ENCODE measurements at regions not wholly inside any gene's neighbourhood (a gene's known extent, or its start where the extent isn't known, plus 50 kb on each side); places are given as distances from the start of the nearest gene placed in this dataset.

- Histone ChIP-seq H3K4me1 (ENCODE audit: insufficient read depth, low read length, poor library complexity, severe bottlenecking) (no peaks in the 10 kb centered on the region), H3K27ac (ENCODE audit: low read depth, low read length, poor library complexity, severe bottlenecking) (no peak overlapping the region), H3K4me3 (ENCODE audit: low read depth, low read length, poor library complexity, severe bottlenecking) (no peak overlapping the region), H3K27me3 (replicated peaks; ENCODE audit: insufficient read depth, low read depth, low read length, poor library complexity) (no peaks in the 10 kb centered on the region), H3K9me3 (ENCODE audit: low read depth, low read length, poor library complexity, severe bottlenecking) (no peaks in the 10 kb centered on the region), H3K36me3 (ENCODE audit: insufficient read depth, low read length, poor library complexity, severe bottlenecking) (no peaks in the 10 kb centered on the region)
- intact Hi-C loops (cut with micrococcal nuclease; ENCODE audit: unreplicated experiment): no loop called here
- no TSS peak for BruUV-seq (replicated peaks)
- POLR2A ChIA-PET (ENCODE audit: low non-redundant PET): no interaction called here
- CTCF ChIA-PET: no interaction called here
- no peak for DNase-seq (ENCODE audit: low spot score)
- TF ChIP-seq CTCF (conservative IDR thresholded peaks at IDR 0.05; ENCODE audit: low read depth, low read length): no peak
- no peak for TF ChIP-seq EZH2 (IDR thresholded peaks at IDR 0.05; ENCODE audit: borderline replicate concordance, low read depth, low read length, poor library complexity, severe bottlenecking)
Observed at GRCh38 chr7:127064-127598, 65.2 kb upstream of the FAM20C start.

GRCh38 chr7:128171-129080, 63.9 kb upstream of the FAM20C start:
- no TSS peak for BruUV-seq (replicated peaks)
- H3K4me3 ChIP-seq (ENCODE audit: low read depth, low read length, poor library complexity, severe bottlenecking): no peak overlapping the region
- no peaks in the 10 kb centered on the region for H3K9me3 ChIP-seq (ENCODE audit: low read depth, low read length, poor library complexity, severe bottlenecking)
- ChIA-PET POLR2A (ENCODE audit: low non-redundant PET) (no interaction called here), CTCF (no interaction called here)
- no peak for DNase-seq (ENCODE audit: low spot score)
- intact Hi-C loops (cut with micrococcal nuclease; ENCODE audit: unreplicated experiment): no loop called here
- no peaks in the 10 kb centered on the region for H3K4me1 ChIP-seq (ENCODE audit: insufficient read depth, low read length, poor library complexity, severe bottlenecking)
- no peak overlapping the region for H3K27ac ChIP-seq (ENCODE audit: low read depth, low read length, poor library complexity, severe bottlenecking)
- no peaks in the 10 kb centered on the region for H3K27me3 ChIP-seq (replicated peaks; ENCODE audit: insufficient read depth, low read depth, low read length, poor library complexity)
- TF ChIP-seq EZH2 (IDR thresholded peaks at IDR 0.05; ENCODE audit: borderline replicate concordance, low read depth, low read length, poor library complexity, severe bottlenecking) (no peak), CTCF (conservative IDR thresholded peaks at IDR 0.05; ENCODE audit: low read depth, low read length) (no peak)
- H3K36me3 ChIP-seq (ENCODE audit: insufficient read depth, low read length, poor library complexity, severe bottlenecking): no peaks in the 10 kb centered on the region

- DNase-seq (ENCODE audit: low spot score): no peak
- Histone ChIP-seq H3K27me3 (replicated peaks; ENCODE audit: insufficient read depth, low read depth, low read length, poor library complexity) (no peaks in the 10 kb centered on the region), H3K4me3 (ENCODE audit: low read depth, low read length, poor library complexity, severe bottlenecking) (no peak overlapping the region), H3K4me1 (ENCODE audit: insufficient read depth, low read length, poor library complexity, severe bottlenecking) (no peaks in the 10 kb centered on the region), H3K27ac (ENCODE audit: low read depth, low read length, poor library complexity, severe bottlenecking) (no peak overlapping the region), H3K9me3 (ENCODE audit: low read depth, low read length, poor library complexity, severe bottlenecking) (no peaks in the 10 kb centered on the region), H3K36me3 (ENCODE audit: insufficient read depth, low read length, poor library complexity, severe bottlenecking) (no peaks in the 10 kb centered on the region)
- ChIA-PET CTCF (no interaction called here), POLR2A (ENCODE audit: low non-redundant PET) (no interaction called here)
- BruUV-seq (replicated peaks): no TSS peak
- intact Hi-C loops (cut with micrococcal nuclease; ENCODE audit: unreplicated experiment): no loop called here
- TF ChIP-seq EZH2 (IDR thresholded peaks at IDR 0.05; ENCODE audit: borderline replicate concordance, low read depth, low read length, poor library complexity, severe bottlenecking): no peak
- TF ChIP-seq CTCF (conservative IDR thresholded peaks at IDR 0.05; ENCODE audit: low read depth, low read length): no peak
Observed at GRCh38 chr7:129366-130221, 62.8 kb upstream of the FAM20C start.

Data from A673 (cell line).